ENCODE measurements at regions not wholly inside any gene's neighbourhood (a gene's known extent, or its start where the extent isn't known, plus 50 kb on each side); places are given as distances from the start of the nearest gene placed in this dataset.

DNA sequence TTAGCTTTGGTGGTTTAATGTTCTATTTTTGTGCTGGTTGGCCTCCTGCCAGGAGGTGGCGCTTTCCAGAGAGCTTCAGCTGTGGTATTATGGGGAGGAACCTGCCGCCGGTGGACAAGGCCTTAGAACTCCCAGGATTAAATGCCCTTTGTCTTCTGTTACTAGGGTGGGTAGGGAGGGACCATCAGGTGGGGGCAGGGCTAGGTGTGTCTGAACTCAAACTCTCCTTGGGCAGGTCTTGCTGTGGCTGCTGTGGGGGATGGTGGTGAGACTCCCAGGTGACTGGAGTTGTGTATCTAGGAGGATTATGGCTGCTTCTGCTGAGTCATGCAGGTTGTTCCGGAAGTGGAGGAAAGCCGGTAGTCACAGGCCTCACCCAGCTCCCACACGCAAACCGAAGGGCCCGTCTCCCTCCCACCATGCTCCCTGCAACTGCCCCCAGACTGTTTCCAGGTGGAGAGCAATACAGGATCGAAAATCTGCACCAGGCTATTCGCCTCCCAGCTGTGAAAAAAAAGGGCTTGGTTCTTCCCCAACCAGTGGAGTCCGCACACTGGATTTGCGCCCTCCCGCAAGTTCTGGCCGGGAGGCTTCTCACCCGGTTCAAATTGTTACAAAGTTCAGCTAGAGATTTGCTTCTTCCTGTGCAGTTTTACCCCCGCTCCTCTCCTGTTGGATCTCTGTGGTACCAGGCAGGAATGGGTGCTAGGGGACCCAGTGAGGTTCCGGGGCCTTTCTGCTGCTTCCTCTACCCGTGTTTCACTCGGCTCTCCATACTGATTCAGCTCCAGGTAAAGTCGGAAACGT lies 220.5 kb downstream of the CENPF start:
- Histone ChIP-seq H3K4me2 (ENCODE audit: extremely low read depth, insufficient read depth, low read length) (no peak overlapping the region), H3K27me3 (ENCODE audit: control insufficient read depth, insufficient read depth, low read length) (no peaks in the 10 kb centered on the region), H3K9me3 (ENCODE audit: control insufficient read depth, insufficient read depth, low read depth, low read length) (no peaks in the 10 kb centered on the region), H3K36me3 (ENCODE audit: control insufficient read depth, insufficient read depth, low read length) (no peaks in the 10 kb centered on the region), H3K4me3 (replicated peaks in 1 of 4; ENCODE audit: control extremely low read depth in 1 of 4, insufficient read depth in 1 of 4, low read depth in 3 of 4, low read length in 4 of 4) (no peak overlapping the region), H3K4me1 (ENCODE audit: control insufficient read depth, extremely low read depth, insufficient read depth, low read length) (no peaks in the 10 kb centered on the region), H3K9ac (ENCODE audit: insufficient read depth, low read length) (no peak overlapping the region), H2AFZ (ENCODE audit: low read length) (no peak overlapping the region), H3K27ac (ENCODE audit: insufficient read depth, low read length) (no peak overlapping the region), H4K20me1 (ENCODE audit: control insufficient read depth, extremely low read depth, insufficient read depth, low read length) (no peaks in the 10 kb centered on the region), H3K79me2 (ENCODE audit: control insufficient read depth, insufficient read depth, low read length) (no peaks in the 10 kb centered on the region)
- no peak for DNase-seq (ENCODE audit: low read depth in 2 of 2)
- TF ChIP-seq EZH2 (IDR thresholded peaks at IDR 0.05; ENCODE audit: low read length, missing control alignments): no peak
- TF ChIP-seq, protein P1, sequence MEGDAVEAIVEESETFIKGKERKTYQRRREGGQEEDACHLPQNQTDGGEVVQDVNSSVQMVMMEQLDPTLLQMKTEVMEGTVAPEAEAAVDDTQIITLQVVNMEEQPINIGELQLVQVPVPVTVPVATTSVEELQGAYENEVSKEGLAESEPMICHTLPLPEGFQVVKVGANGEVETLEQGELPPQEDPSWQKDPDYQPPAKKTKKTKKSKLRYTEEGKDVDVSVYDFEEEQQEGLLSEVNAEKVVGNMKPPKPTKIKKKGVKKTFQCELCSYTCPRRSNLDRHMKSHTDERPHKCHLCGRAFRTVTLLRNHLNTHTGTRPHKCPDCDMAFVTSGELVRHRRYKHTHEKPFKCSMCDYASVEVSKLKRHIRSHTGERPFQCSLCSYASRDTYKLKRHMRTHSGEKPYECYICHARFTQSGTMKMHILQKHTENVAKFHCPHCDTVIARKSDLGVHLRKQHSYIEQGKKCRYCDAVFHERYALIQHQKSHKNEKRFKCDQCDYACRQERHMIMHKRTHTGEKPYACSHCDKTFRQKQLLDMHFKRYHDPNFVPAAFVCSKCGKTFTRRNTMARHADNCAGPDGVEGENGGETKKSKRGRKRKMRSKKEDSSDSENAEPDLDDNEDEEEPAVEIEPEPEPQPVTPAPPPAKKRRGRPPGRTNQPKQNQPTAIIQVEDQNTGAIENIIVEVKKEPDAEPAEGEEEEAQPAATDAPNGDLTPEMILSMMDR (conservative IDR thresholded peaks at IDR 0.05 in 1 of 2, IDR thresholded peaks at IDR 0.05 in 1 of 2; ENCODE audit: low read depth in 1 of 2, low read length in 2 of 2): no peak

DNA sequence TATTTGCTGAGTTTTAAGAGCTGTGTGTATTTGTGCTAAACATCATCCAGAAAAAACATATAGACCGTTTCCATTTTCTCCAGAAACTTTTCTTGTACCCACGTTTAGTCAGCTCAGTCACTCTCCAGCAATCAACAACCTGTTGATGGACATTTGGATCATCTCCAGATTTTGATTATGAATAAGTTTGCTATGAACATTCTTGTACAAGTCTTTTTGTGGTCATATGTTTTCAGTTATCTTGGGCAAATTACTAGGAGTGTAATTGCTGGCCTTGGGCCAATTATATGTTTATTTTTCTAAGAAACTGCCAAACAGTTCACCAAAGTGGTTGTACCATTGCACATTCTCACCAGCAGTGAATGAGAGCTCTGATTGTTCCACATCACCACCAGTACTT lies 221.8 kb downstream of the CENPF start:
- H3K27me3 ChIP-seq (ENCODE audit: control insufficient read depth, insufficient read depth, low read length): no peaks in the 10 kb centered on the region
- no peak overlapping the region for H3K4me2 ChIP-seq (ENCODE audit: extremely low read depth, insufficient read depth, low read length)
- TF ChIP-seq, protein P1 (conservative IDR thresholded peaks at IDR 0.05 in 1 of 2, IDR thresholded peaks at IDR 0.05 in 1 of 2; ENCODE audit: low read depth in 1 of 2, low read length in 2 of 2): no peak
- TF ChIP-seq EZH2 (IDR thresholded peaks at IDR 0.05; ENCODE audit: low read length, missing control alignments): no peak
- no peaks in the 10 kb centered on the region for H3K79me2 ChIP-seq (ENCODE audit: control insufficient read depth, insufficient read depth, low read length)
- no peaks in the 10 kb centered on the region for H3K4me1 ChIP-seq (ENCODE audit: control insufficient read depth, extremely low read depth, insufficient read depth, low read length)
- H3K4me3 ChIP-seq (replicated peaks in 1 of 4; ENCODE audit: control extremely low read depth in 1 of 4, insufficient read depth in 1 of 4, low read depth in 3 of 4, low read length in 4 of 4): no peak overlapping the region
- no peaks in the 10 kb centered on the region for H3K36me3 ChIP-seq (ENCODE audit: control insufficient read depth, insufficient read depth, low read length)
- no peak overlapping the region for H3K27ac ChIP-seq (ENCODE audit: insufficient read depth, low read length)
- DNase-seq (ENCODE audit: low read depth in 2 of 2): peak; percentile 32 to 41
- H3K9ac ChIP-seq (ENCODE audit: insufficient read depth, low read length): no peak overlapping the region
- H2AFZ ChIP-seq (ENCODE audit: low read length): no peak overlapping the region
- no peaks in the 10 kb centered on the region for H3K9me3 ChIP-seq (ENCODE audit: control insufficient read depth, insufficient read depth, low read depth, low read length)
- H4K20me1 ChIP-seq (ENCODE audit: control insufficient read depth, extremely low read depth, insufficient read depth, low read length): no peaks in the 10 kb centered on the region

DNA sequence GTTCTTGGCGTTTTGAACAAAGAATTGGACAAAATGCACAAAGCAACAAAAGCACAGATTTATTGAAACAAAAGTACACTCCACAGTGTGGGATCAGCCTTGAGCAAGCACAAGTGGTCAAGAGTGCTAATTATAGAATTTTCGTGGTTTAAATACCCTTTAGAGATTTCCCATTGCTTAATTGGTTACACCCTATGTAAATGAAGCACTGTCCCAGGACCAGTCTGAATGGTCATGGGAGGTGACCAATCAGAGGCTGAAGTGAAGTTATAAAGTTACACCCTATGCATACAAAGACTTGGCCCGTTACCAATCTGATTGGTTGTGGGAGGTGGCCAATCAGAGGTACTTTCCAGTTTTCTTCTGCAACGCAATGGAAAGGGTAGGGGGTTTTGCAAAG lies 223.6 kb downstream of the CENPF start:
- no peaks in the 10 kb centered on the region for H3K4me1 ChIP-seq (ENCODE audit: control insufficient read depth, extremely low read depth, insufficient read depth, low read length)
- no peaks in the 10 kb centered on the region for H3K79me2 ChIP-seq (ENCODE audit: control insufficient read depth, insufficient read depth, low read length)
- H2AFZ ChIP-seq (ENCODE audit: low read length): no peak overlapping the region
- no peak overlapping the region for H3K4me2 ChIP-seq (ENCODE audit: extremely low read depth, insufficient read depth, low read length)
- H3K27ac ChIP-seq (ENCODE audit: insufficient read depth, low read length): no peak overlapping the region
- TF ChIP-seq, protein P1 (conservative IDR thresholded peaks at IDR 0.05 in 1 of 2, IDR thresholded peaks at IDR 0.05 in 1 of 2; ENCODE audit: low read depth in 1 of 2, low read length in 2 of 2): no peak
- no peak for TF ChIP-seq EZH2 (IDR thresholded peaks at IDR 0.05; ENCODE audit: low read length, missing control alignments)
- no peaks in the 10 kb centered on the region for H3K36me3 ChIP-seq (ENCODE audit: control insufficient read depth, insufficient read depth, low read length)
- H3K9me3 ChIP-seq (ENCODE audit: control insufficient read depth, insufficient read depth, low read depth, low read length): no peaks in the 10 kb centered on the region
- DNase-seq (ENCODE audit: low read depth in 2 of 2): no peak
- no peak overlapping the region for H3K4me3 ChIP-seq (replicated peaks in 1 of 4; ENCODE audit: control extremely low read depth in 1 of 4, insufficient read depth in 1 of 4, low read depth in 3 of 4, low read length in 4 of 4)
- no peaks in the 10 kb centered on the region for H4K20me1 ChIP-seq (ENCODE audit: control insufficient read depth, extremely low read depth, insufficient read depth, low read length)
- no peak overlapping the region for H3K9ac ChIP-seq (ENCODE audit: insufficient read depth, low read length)
- H3K27me3 ChIP-seq (ENCODE audit: control insufficient read depth, insufficient read depth, low read length): no peaks in the 10 kb centered on the region
